ENCODE measurements at regions not wholly inside any gene's neighbourhood (a gene's known extent, or its start where the extent isn't known, plus 50 kb on each side); places are given as distances from the start of the nearest gene placed in this dataset.

- no peak for DNase-seq
Measured at GRCh38 chr3:103059432-103059831, 624.6 kb downstream of the ZPLD1 start.

- DNase-seq: no peak
Measured at GRCh38 chr3:103060242-103060641, 625.4 kb downstream of the ZPLD1 start.

GRCh38 chr3:103067963-103068362, 633.1 kb downstream of the ZPLD1 start:
- DNase-seq: no peak

- DNase-seq: no peak
Measured at GRCh38 chr3:103075282-103075681, 640.5 kb downstream of the ZPLD1 start.

GRCh38 chr3:103077910-103078309, 643.1 kb downstream of the ZPLD1 start:
- no peak for DNase-seq

GRCh38 chr3:103082501-103082900, 647.7 kb downstream of the ZPLD1 start:
- no peak for DNase-seq

- no peak for DNase-seq
Measured at GRCh38 chr3:103083848-103084631, 649.2 kb downstream of the ZPLD1 start.

- DNase-seq: no peak
Measured at GRCh38 chr3:103085465-103085864, 650.6 kb downstream of the ZPLD1 start.

- DNase-seq: no peak
Measured at GRCh38 chr3:103089758-103090157, 654.9 kb downstream of the ZPLD1 start.

GRCh38 chr3:103105206-103105605, 670.4 kb downstream of the ZPLD1 start:
- DNase-seq: no peak

- no peak for DNase-seq
Measured at GRCh38 chr3:103112273-103112672, 677.5 kb downstream of the ZPLD1 start.

- DNase-seq: no peak
Measured at GRCh38 chr3:103126115-103126514, 691.3 kb downstream of the ZPLD1 start.

GRCh38 chr3:103127098-103127630, 692.3 kb downstream of the ZPLD1 start:
- DNase-seq: no peak

GRCh38 chr3:103127737-103128136, 692.9 kb downstream of the ZPLD1 start:
- DNase-seq: no peak

- DNase-seq: no peak
Measured at GRCh38 chr3:103134023-103134724, 699.4 kb downstream of the ZPLD1 start.

- no peak for DNase-seq
Measured at GRCh38 chr3:103136621-103137020, 701.8 kb downstream of the ZPLD1 start.

- no peak for DNase-seq
Measured at GRCh38 chr3:103137830-103138229, 703.0 kb downstream of the ZPLD1 start.

- no peak for DNase-seq
Measured at GRCh38 chr3:103158183-103158582, 723.4 kb downstream of the ZPLD1 start.

GRCh38 chr3:103166890-103167289, 732.1 kb downstream of the ZPLD1 start:
- no peak for DNase-seq

- DNase-seq: no peak
Measured at GRCh38 chr3:103167850-103168249, 733.0 kb downstream of the ZPLD1 start.

GRCh38 chr3:103169289-103169688, 734.5 kb downstream of the ZPLD1 start:
- no peak for DNase-seq

GRCh38 chr3:103170651-103171050, 735.8 kb downstream of the ZPLD1 start:
- DNase-seq: no peak

GRCh38 chr3:103173940-103174339, 739.1 kb downstream of the ZPLD1 start:
- no peak for DNase-seq

- DNase-seq: no peak
Measured at GRCh38 chr3:103181160-103181559, 746.3 kb downstream of the ZPLD1 start.
